GM20000 (cell line): ENCODE measurements at regions not wholly inside any gene's neighbourhood (a gene's known extent, or its start where the extent isn't known, plus 50 kb on each side); places are given as distances from the start of the nearest gene placed in this dataset.

Experiments
- DNase-seq: peaks from one replicate; pipeline ENCODE4 v3.0.0; 2012; ENCODE audit warnings: low spot score
- TF ChIP-seq, protein P1 (sequence below): IDR thresholded peaks from 2 replicates; pipeline ENCODE4 v1.5.1; 2012; ENCODE audit warnings: mild to moderate bottlenecking, control low read depth; ENCODE audit errors: extremely low read depth, missing control alignments

DNA sequence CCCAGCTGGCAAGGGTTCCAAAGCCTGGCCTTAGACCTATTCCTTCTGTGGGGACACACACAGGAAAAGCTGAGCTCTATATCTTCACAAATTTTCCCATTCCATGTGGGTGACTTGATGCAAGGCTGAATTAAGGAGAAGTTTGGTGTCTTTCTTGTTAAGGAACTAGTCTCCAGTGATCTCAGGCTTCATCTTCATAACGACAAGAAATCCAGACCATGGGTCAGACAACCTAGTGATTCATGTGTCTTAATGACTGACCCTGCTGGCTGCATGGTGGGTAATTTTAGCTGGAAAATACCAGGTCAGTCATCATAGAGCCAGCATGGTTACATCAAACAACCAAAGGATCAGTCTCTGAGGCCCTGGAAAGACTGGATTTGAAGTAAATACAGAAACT lies 112.7 kb upstream of the SLC4A7 start:
- TF ChIP-seq, protein P1, sequence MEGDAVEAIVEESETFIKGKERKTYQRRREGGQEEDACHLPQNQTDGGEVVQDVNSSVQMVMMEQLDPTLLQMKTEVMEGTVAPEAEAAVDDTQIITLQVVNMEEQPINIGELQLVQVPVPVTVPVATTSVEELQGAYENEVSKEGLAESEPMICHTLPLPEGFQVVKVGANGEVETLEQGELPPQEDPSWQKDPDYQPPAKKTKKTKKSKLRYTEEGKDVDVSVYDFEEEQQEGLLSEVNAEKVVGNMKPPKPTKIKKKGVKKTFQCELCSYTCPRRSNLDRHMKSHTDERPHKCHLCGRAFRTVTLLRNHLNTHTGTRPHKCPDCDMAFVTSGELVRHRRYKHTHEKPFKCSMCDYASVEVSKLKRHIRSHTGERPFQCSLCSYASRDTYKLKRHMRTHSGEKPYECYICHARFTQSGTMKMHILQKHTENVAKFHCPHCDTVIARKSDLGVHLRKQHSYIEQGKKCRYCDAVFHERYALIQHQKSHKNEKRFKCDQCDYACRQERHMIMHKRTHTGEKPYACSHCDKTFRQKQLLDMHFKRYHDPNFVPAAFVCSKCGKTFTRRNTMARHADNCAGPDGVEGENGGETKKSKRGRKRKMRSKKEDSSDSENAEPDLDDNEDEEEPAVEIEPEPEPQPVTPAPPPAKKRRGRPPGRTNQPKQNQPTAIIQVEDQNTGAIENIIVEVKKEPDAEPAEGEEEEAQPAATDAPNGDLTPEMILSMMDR, result no peak
- no peak for DNase-seq

DNA sequence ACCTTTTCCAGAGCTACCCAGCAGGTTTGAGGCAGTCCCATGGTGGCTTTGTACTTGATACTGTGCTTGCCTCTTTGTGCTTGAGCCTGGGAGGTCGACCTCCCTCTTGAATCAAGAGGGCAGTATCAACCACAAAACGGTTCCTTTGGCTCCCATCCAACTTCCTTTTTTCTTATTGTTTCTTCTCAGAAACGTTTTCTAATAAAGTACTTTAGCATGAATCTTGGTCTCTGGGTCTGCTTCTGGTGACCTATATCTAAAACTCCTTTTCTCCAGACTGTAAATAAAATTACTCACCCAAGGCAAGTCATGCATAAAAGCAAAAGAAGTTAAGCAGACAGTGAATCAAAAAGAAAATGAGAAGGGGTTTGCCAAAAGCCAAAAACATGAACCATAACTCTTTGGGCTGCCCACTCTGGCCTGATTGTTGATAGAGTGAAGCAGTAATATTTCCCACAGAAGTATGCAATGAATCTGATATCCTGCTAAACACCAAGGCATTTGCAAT lies 112.2 kb upstream of the SLC4A7 start:
- TF ChIP-seq, protein P1, result no peak
- DNase-seq, result peak; percentile 17

DNA sequence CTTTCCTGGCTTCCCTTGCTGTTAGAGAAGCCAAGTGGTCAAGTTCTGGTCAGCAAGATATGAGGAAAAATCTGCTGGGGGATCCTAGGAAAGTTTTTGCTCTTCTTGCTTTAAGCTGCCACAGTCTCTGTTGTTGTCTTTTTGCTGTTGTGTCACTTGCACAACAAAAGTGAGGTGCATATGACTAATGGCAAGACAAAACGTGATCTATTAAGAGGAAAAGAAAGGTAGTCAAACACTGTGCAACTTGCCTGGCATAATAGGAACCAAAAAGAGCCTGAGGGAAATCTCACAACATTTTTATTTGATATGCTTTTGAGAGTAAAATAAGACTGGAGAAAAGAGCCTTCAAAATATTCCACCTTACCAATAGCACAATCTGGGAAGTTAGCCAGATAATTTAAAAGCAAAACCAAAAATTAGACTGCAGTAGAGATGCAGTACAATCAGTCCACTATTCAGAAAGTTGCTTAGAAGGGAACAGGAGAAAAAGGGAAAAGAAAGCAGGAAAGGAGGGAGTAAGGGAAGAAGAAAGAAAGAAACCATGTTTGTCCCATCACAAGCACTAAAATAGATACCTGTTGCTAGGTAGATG lies 110.0 kb upstream of the SLC4A7 start:
- DNase-seq, result no peak
- TF ChIP-seq, protein P1, result no peak

DNA sequence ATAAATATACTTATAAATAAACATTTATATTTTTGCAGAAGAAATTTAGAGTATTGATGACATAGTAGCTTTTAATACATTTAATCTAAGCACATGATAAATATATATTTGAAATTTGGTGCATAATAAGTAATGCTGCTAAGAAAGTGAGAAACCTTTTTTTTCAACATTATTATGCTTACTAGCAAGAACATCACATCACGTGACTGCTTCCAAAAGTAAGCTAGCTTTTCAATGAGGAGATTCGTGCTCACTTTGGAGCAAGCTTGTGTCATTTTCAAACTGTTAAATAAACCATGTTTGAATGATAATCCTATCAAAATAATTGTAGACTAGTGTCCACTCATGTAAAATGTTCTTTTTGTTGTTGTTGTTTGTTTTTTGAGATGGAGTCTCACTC lies 109.0 kb upstream of the SLC4A7 start:
- TF ChIP-seq, protein P1, result no peak
- DNase-seq, result no peak

DNA sequence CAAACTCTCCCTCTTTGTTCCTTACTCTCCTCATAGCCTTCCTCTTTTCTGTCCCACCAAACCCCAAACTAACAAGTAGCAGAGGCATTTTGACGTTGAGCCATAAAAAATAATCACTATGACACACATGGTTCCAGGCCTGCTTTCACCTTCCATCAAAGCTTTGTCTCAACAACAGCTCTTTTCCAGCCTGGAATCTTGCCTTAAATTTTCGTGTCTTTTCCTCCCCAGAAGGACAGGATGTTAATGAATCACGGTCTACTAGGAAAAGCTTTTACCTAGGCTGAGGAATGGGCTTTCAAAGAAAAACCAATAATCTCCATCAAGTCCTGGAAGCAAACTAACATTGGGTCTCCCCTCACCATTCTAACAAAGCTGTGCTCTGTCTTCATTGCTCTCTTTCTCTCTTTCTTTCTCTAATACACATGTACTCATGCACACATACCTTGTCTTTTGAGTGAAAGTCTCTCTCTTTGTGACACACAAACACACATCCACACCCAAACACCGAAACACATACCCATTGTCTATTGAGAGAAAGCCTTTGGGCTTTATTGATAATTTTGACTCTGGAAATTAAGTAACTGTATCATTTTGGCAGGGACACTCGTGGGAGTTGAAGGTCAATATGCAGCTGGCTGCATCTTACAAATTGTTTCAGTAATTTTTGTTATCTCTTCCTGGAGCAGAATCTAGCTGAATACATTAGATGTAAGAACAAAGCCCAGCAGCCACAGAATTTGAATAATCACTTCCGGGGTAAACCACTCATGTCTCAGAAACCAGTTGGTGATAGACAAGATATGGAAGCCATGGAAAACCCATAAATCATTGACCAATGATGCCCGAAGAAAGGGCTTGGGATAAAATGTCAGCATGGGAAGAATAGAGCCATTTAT lies 107.4 kb upstream of the SLC4A7 start:
- DNase-seq, result no peak

DNA sequence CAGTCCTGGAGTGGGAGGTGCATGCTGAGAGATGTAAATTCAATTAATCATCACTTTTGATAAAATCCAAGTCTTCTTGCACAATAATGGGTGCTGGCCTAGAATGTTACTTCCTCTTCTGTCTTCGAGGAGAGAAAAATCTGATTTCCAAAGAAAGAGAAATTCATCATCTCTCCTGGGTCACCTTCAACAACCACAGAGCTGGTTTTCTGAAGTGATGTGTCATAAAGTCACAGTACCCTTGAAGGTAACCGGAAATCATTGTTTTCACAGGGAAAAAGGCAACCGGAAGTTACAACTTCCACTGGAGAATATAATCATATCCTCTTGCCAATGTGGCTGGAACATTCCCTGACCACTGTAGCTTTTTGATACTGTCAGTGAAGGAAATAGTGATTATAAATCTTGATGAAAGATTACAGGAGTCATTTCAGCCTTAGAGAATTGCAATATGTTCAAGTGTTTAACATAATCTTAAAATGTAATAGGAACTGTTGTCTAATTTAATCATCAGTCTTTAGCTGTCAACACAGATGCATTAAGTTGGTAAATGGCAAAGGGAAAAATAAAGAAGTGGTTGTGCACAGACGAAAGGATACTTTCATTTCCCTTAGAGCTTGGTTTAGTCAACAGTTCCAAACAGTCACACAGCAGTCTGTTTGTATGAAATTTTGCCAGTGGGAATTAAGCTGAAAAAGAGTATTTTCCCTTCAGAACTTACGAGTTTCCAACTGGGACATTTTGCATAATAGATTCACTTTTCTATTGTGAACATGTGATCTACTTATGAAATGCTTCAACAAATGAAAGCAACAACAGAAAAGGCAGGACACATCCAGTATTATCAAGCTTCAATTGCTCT lies 106.5 kb upstream of the SLC4A7 start:
- DNase-seq, result no peak
- TF ChIP-seq, protein P1, result no peak

More for the DNA sequence above, 107.4 kb upstream of the SLC4A7 start:
- TF ChIP-seq, protein P1, result no peak
